Heart left ventricle (tissue), 13 donors: ENCODE measurements at regions not wholly inside any gene's neighbourhood (a gene's known extent, or its start where the extent isn't known, plus 50 kb on each side); places are given as distances from the start of the nearest gene placed in this dataset.

ENCODE experiments used
- CTCF ChIP-seq, 12 donors: fragments of 200-600 bp; sonication (generic) in 4 of 12; IDR thresholded peaks; one replicate each; pipeline versions ENCODE4 v1.5.0 to v1.8.0; 2018 to 2022; ENCODE audit warnings: antibody characterized with exemption in 12 of 12, mild to moderate bottlenecking in 5 of 12
- POLR2A ChIP-seq, 2 donors: fragments of 450-650 bp; IDR thresholded peaks; one replicate each; pipeline ENCODE4 v1.6.1; 2017; ENCODE audit warnings: antibody characterized with exemption in 2 of 2, mild to moderate bottlenecking in 2 of 2, moderate library complexity in 2 of 2
- donor health status: ischemic (EF 13 %, LVEDD 7.1; RV severe dilation, severe dysfunction).
- donor health status: DM: no; HTN: yes; CAD: no.
- donor health status: DM: no; HTN: no; CAD: no.
- donor health status: ischemic (EF 25% LVEDD 6.9; RV normal size, moderate dysfunction).
- donor health status: ischemic (EF 25% LVEDD 5.7; RV mildly dilated, moderate dysfunction).
- donor health status: ischemic (EF 35%, LVEDD 5.7; RV mildly dilated, moderate dysfunction).
- donor health status: nonischemic (EF 11% LVEDD 7.7; RV severe dilation, severe dysfunction).
- donor health status: DM: yes; HTN: yes; CAD: no.
- donor health status: PGD.
- donor health status: ischemic (EF 29% LVEDD 5.4; RV normal size, mild dysfunction).
- donor health status: nonischemic (EF 23%, LVEDD 6.1; RV moderate dilation, normal function).

- TF ChIP-seq CTCF (IDR thresholded peaks at IDR 0.05) (no peak), POLR2A (IDR thresholded peaks at IDR 0.05) (no peak)
These were observed 214.2 kb upstream of the RAB6C start for GRCh38 chr2:129765326-129765677.
